GM19324 (cell line): ENCODE measurements at regions not wholly inside any gene's neighbourhood (a gene's known extent, or its start where the extent isn't known, plus 50 kb on each side); places are given as distances from the start of the nearest gene placed in this dataset.

Experiments
- ATAC-seq: cut with Tn5 transposase; IDR thresholded peaks from one replicate; pipeline ENCODE4 v1.9.1; 2021; ENCODE audit warnings: mild to moderate bottlenecking, moderate library complexity; ENCODE audit not compliant: unreplicated experiment, low FRiP score

DNA sequence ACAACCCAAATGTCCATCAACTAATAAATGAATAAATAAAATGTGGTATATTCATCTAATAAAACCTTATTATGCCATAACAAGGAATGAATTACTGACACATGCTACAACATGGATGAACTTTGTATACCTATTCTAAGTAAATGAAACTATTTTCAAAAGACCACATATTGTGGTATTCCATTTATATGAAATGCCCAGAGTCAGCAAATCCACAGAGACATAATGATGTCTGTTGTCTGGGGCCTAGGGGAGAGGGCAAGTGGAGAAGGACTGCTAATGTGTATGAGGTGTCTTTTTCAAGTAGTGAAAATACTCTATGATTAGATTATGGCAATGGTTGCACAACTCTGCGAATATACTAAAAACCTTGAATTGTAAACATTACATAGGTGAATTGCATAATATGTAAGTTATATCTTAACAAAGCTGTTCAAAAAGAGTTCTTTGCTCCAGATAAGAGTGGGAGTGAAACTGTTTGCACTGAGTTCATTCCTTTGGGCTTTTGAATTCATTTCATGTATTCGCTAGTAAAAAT, 464.2 kb downstream of the NUF2 start:
- no peak for ATAC-seq

GRCh38 chr1:163789911-163790310, 468.2 kb downstream of the NUF2 start:
- ATAC-seq: no peak

DNA sequence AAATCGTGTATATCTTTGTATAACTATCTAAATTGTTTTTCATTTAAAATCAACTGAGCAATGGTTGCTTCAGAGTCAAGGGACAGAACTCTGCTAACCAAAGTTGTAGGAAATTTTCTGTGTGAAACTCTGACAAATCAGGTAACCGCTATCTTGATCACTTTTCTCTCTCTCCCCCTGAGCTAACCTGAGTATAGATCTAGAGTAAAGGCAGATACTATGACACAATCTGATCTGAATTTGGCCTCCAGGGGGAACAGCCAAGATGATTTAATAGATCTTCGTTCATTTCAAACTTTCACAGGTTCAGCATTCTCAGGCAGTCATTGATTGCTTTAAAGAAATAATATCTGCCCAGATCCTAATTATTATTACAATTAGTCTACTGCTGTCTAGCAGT, 472.8 kb downstream of the NUF2 start:
- no peak for ATAC-seq

DNA sequence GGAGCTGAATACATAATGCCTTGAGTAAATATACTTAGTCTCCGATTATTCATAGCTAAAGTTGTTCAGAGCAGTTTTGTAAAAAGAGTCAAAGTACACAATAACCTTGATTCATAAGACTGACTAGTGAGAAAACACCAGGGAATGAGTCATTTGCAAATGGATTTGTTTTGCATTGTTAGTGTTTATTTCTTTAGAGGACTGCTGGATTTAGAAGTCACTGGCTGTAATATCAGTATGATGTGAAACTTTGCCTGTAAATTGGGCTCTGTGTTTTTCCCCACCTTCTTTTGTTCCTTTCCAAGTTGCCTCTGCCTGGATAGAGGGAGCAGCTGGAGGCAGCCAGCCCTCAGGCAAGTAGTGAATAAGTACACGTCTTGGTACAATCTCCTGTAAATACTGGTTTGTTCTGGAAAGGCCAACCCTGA, 474.7 kb downstream of the NUF2 start:
- no peak for ATAC-seq

- ATAC-seq: no peak
These were observed 476.1 kb downstream of the NUF2 start for GRCh38 chr1:163797816-163798215.

DNA sequence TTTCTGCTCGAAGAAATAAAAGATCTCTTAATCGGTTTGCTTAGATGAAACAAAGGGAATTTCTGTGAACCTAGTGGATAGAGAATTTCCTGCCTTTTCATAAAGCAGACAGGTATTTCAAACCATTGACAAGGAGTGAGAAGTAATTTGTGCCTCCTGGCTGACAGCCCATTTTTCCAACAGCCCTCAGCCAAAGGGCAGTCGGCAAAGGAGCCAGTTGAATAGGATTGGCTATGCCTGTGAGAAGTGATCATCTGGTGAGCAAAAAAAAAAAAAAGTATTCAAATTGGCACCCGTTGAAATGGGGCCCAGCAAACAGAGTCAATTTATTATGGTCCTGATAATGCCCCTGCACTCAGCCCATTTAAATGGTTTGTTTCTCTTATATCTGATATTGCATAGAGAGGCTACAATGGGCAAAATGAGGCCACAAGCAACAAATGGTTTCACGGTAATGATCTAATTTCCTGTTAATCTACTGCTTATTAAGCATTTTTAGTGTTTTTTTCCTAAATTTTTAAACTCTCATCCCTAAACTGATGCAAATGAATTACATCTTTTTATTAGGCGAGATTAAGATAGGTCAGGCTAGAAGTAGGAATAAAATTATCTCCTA, 477.5 kb downstream of the NUF2 start:
- no peak for ATAC-seq

GRCh38 chr1:163807331-163808049, 485.7 kb downstream of the NUF2 start:
- no peak for ATAC-seq

- ATAC-seq: no peak
These were observed 491.5 kb downstream of the NUF2 start for GRCh38 chr1:163813251-163813650.

DNA sequence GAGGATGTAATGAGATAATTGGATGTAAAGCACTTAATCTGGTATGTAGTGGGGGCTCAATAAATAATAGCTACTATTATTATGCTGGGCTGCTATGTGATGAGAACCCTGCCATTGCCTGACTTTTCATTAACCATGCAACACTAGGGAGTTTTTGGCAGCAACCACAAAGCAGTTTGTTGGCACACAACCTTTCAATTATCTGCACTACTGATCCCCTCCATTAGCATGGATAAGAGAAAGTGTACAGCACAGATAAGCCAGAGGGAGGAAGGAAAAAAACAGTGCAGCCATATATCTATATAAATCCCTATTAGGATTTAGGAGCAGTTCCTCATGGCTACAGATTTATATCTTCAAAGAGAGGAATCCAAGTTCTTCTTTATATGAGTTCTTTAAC, 498.5 kb downstream of the NUF2 start:
- ATAC-seq: no peak

DNA sequence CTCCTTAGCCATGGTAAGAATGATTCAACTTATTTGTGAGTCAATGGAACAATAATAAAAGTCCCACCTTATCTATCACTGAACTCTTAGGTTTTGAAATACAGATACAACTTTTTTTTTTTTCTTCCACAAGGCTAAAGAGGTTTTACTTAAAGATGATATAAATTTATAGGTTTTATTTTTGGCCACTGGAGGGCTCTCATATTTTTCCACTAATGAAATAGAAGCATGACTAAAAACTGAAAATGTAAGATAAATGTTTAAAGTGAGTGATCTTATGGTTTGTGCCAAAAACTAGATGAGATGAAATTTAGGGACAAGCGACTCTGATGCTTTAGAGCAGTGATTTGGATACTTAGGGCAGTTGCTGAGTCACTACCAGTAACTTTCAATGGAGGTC, 499.0 kb downstream of the NUF2 start:
- ATAC-seq: no peak

- ATAC-seq: no peak
These were observed 499.9 kb downstream of the NUF2 start for GRCh38 chr1:163821679-163822078.

DNA sequence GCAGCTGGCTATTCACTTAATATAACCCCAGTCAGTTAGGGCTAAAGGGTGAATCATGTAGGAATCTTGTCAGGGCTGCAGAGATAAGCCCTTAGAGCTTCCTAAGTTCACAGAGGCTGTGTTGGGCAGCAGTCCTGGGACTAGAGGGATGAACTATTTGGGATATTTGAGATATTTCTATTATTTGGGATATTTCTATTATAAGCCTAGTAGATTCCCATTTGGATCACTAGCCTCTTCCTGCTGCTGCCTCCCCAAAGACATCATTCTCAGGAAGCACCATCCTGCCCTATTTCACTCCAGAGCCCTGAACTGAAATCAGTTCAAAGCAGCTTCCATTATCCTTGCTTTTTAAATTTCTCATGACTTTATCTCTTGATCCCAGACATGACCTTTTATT, 501.3 kb downstream of the NUF2 start:
- no peak for ATAC-seq

GRCh38 chr1:163824006-163824405, 502.3 kb downstream of the NUF2 start:
- ATAC-seq: no peak

GRCh38 chr1:163824490-163824889, 502.7 kb downstream of the NUF2 start:
- no peak for ATAC-seq

DNA sequence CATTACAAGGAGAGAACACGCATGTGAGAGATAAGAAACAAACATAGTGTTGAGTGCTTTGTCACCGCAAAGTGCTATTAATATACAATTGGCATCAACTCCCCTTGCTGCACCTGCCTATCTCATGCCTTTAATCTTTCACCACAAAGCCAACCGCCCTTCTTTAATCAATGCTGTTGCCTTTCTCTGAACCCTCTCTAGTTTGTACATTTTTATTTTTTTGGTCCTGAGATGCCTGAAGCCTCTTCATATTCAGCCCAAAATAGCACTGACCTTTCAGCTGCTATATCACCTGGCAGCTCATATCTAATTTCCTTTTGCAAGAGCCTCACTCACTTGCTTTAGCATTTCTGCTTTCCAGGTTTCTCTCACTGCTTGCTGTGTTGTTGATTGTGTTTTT, 504.7 kb downstream of the NUF2 start:
- ATAC-seq: no peak

DNA sequence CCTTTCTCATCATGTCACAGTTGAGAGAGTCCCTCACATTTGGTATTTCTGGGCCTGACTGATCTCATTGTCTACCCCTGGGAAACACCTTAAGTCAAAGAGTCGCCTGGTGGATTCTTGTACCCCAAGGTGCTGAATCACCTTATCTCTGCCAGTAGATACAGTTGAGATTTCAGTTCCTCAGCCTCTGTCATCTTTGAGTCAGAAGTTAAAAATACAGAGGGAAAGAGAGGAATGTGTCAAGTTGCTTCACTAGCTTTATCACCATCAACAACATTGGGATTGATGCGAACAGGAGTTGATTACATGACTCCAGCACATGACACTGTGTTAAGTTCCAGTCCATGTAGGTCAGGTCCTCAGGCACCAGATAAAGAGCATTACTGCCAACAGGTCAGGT, 513.0 kb downstream of the NUF2 start:
- ATAC-seq: no peak

DNA sequence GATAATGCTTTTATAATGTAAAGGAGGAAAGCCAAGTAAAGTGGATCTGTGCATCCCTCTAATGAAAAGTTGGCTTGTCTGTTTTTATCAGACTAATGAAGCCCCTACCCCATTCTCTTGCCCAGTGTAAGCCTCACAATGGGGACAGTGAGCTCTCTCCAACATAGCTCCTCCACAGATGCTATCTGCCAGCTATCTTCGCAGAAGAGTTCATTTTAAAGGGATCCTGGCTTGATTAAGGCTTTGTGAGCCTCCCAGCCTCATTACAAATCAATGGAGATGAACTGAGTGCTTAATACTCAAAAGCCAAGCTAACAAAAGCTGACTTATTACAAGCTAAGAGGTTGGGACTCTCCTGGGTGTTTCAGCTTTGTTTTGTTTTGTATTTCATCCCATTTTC, 514.7 kb downstream of the NUF2 start:
- no peak for ATAC-seq

DNA sequence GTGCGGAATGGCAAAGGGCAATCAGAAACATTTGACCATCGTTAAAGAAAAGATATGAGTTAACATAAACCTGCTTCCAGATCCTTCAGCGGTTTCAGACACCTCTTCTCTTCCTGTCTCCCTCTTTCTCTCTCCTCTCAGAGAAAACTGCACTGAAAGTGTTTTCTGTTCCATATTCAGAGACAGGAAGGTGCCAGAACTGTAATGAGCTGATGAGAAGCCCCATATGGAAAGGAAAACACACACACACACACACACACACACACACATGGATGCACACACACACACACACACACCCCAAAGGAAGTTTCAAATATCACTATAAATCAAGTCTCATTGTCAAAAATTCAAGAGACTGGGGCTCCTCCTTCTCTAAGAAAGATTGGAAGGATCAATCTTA, 515.5 kb downstream of the NUF2 start:
- no peak for ATAC-seq

GRCh38 chr1:163842571-163842970, 520.8 kb downstream of the NUF2 start:
- ATAC-seq: no peak

DNA sequence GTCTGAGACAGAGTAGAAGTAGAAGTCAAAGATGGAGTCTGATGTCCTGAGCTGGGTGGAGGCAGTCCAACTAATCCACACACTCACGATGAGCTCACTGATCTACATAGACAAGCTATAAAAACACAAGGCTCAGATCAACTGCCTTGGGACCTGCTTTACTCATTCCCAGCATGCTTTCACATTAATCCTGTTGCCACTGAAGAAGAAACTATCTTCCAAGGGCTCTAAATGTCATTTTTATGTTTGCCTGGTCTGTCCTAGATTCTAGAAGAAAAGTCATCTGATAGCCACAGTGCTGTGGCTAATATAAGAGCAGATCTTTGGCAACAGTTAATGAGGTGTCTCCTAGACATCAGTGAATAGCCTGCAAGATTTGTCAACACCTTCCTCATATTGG, 522.7 kb downstream of the NUF2 start:
- no peak for ATAC-seq

- ATAC-seq: no peak
These were observed 523.5 kb downstream of the NUF2 start for GRCh38 chr1:163845279-163845678.

- ATAC-seq: no peak
These were observed 542.0 kb downstream of the NUF2 start for GRCh38 chr1:163863731-163864130.
